LNCAP (cell line): ENCODE measurements at regions not wholly inside any gene's neighbourhood (a gene's known extent, or its start where the extent isn't known, plus 50 kb on each side); places are given as distances from the start of the nearest gene placed in this dataset.

Experiments used
- CTCF ChIP-seq: fragments of 450-650 bp; IDR thresholded peaks from 2 replicates; pipeline ENCODE4 v1.5.1; 2017; ENCODE audit warnings: mild to moderate bottlenecking

- no peak for TF ChIP-seq CTCF
These were observed 69.4 kb upstream of the MYLIP start for GRCh38 chr6:16059496-16059895.

- no peak for TF ChIP-seq CTCF
These were observed 69.9 kb upstream of the MYLIP start for GRCh38 chr6:16058929-16059345.

- TF ChIP-seq CTCF = no peak
These were observed 70.5 kb upstream of the MYLIP start for GRCh38 chr6:16058201-16058928.

GRCh38 chr6:16057446-16057845, 71.4 kb upstream of the MYLIP start:
- TF ChIP-seq CTCF = no peak

GRCh38 chr6:16056263-16056870, 72.5 kb upstream of the MYLIP start:
- TF ChIP-seq CTCF = no peak

- no peak for TF ChIP-seq CTCF
These were observed 73.0 kb upstream of the MYLIP start for GRCh38 chr6:16055852-16056251.

GRCh38 chr6:16049168-16049567, 79.7 kb upstream of the MYLIP start:
- TF ChIP-seq CTCF = no peak
